NB4 (cell line): ENCODE measurements at regions not wholly inside any gene's neighbourhood (a gene's known extent, or its start where the extent isn't known, plus 50 kb on each side); places are given as distances from the start of the nearest gene placed in this dataset.
"Not testable (repeated sequence)": the region's sequence is repeated elsewhere in the genome, so short reads cannot be mapped to it uniquely, and the experiment has no call there.

Experiments used
- CTCF ChIP-seq: IDR thresholded peaks from one replicate; pipeline ENCODE4 v1.5.1; 2012; ENCODE audit warnings: low read depth, low read length
- MAX ChIP-seq: IDR thresholded peaks from 2 replicates; pipeline ENCODE4 v1.6.1; 2011; ENCODE audit warnings: low read depth, low read length
- MYC ChIP-seq: IDR thresholded peaks from 2 replicates; pipeline ENCODE4 v1.6.1; 2011; ENCODE audit warnings: low read depth, low read length
- POLR2A ChIP-seq: IDR thresholded peaks from 2 replicates; pipeline ENCODE4 v1.6.1; 2011; ENCODE audit warnings: mild to moderate bottlenecking; ENCODE audit not compliant: insufficient read length; ENCODE audit errors: extremely low read depth

- TF ChIP-seq POLR2A, CTCF, MAX, MYC: not testable (repeated sequence)
These were observed 1379.6 kb downstream of the NCAM2 start for GRCh38 chr21:22377795-22378194.
